Pons (tissue), 1 donor: ENCODE measurements at regions not wholly inside any gene's neighbourhood (a gene's known extent, or its start where the extent isn't known, plus 50 kb on each side); places are given as distances from the start of the nearest gene placed in this dataset.
A peak's percentile ranks its signal among the peaks of the same experiment; 100 is the strongest.
"Not testable (repeated sequence)": the region's sequence is repeated elsewhere in the genome, so short reads cannot be mapped to it uniquely, and the experiment has no call there.

Experiments
- DNase-seq: peaks from one replicate; pipeline ENCODE4 v3.0.0-alpha.2; 2016; ENCODE audit warnings: low spot score

- no peak for DNase-seq
These were observed 146.7 kb upstream of the ID4 start for GRCh38 chr6:19690325-19691075.

GRCh38 chr6:19691465-19692167 is 145.6 kb upstream of the ID4 start:
- DNase-seq: no peak

GRCh38 chr6:19692506-19693298 is 144.5 kb upstream of the ID4 start:
- peak; percentile 48 for DNase-seq

GRCh38 chr6:19694697-19695096 is 142.5 kb upstream of the ID4 start:
- no peak for DNase-seq

GRCh38 chr6:19697744-19698290 is 139.4 kb upstream of the ID4 start:
- DNase-seq: no peak

- DNase-seq: no peak
These were observed 137.2 kb upstream of the ID4 start for GRCh38 chr6:19699932-19700331.

- DNase-seq: no peak
These were observed 131.6 kb upstream of the ID4 start for GRCh38 chr6:19705606-19706005.

- DNase-seq: no peak
These were observed 125.0 kb upstream of the ID4 start for GRCh38 chr6:19712012-19712688.

GRCh38 chr6:19712998-19713397 is 124.2 kb upstream of the ID4 start:
- DNase-seq: no peak

- DNase-seq: no peak
These were observed 123.8 kb upstream of the ID4 start for GRCh38 chr6:19713411-19713810.

GRCh38 chr6:19713984-19714383 is 123.2 kb upstream of the ID4 start:
- DNase-seq: no peak

GRCh38 chr6:19714434-19715166 is 122.6 kb upstream of the ID4 start:
- no peak for DNase-seq

- no peak for DNase-seq
These were observed 122.0 kb upstream of the ID4 start for GRCh38 chr6:19715167-19715551.

- DNase-seq: no peak
These were observed 117.5 kb upstream of the ID4 start for GRCh38 chr6:19719691-19720128.

- no peak for DNase-seq
These were observed 115.3 kb upstream of the ID4 start for GRCh38 chr6:19721766-19722377.

GRCh38 chr6:19722999-19723398 is 114.2 kb upstream of the ID4 start:
- no peak for DNase-seq

- no peak for DNase-seq
These were observed 113.6 kb upstream of the ID4 start for GRCh38 chr6:19723545-19723944.

- DNase-seq: not testable (repeated sequence)
These were observed 111.7 kb upstream of the ID4 start for GRCh38 chr6:19725436-19725835.

GRCh38 chr6:19731282-19731681 is 105.9 kb upstream of the ID4 start:
- no peak for DNase-seq

GRCh38 chr6:19734061-19734460 is 103.1 kb upstream of the ID4 start:
- DNase-seq: no peak

- no peak for DNase-seq
These were observed 102.7 kb upstream of the ID4 start for GRCh38 chr6:19734519-19734918.
